ENCODE measurements at regions not wholly inside any gene's neighbourhood (a gene's known extent, or its start where the extent isn't known, plus 50 kb on each side); places are given as distances from the start of the nearest gene placed in this dataset.
"Not testable (repeated sequence)": the region's sequence is repeated elsewhere in the genome, so short reads cannot be mapped to it uniquely, and the experiment has no call there.

GRCh38 chr7:65570990-65571389 lies 197.3 kb downstream of the ZNF92 start:
- not testable (repeated sequence) for TF ChIP-seq CTCF (IDR thresholded peaks at IDR 0.05); POLR2AphosphoS5 (IDR thresholded peaks at IDR 0.05; ENCODE audit: low read depth, low read length); REST (IDR thresholded peaks at IDR 0.05; ENCODE audit: insufficient read depth in 1 of 2, low read depth in 2 of 2, low read length in 1 of 2); TCF7L2 (IDR thresholded peaks at IDR 0.05; ENCODE audit: low read depth, low read length)
